GM19438 (cell line): ENCODE measurements at regions not wholly inside any gene's neighbourhood (a gene's known extent, or its start where the extent isn't known, plus 50 kb on each side); places are given as distances from the start of the nearest gene placed in this dataset.

Experiments
- ATAC-seq: cut with Tn5 transposase; IDR thresholded peaks from one replicate; pipeline ENCODE4 v1.9.1; 2021; ENCODE audit warnings: low read depth; ENCODE audit not compliant: unreplicated experiment

DNA sequence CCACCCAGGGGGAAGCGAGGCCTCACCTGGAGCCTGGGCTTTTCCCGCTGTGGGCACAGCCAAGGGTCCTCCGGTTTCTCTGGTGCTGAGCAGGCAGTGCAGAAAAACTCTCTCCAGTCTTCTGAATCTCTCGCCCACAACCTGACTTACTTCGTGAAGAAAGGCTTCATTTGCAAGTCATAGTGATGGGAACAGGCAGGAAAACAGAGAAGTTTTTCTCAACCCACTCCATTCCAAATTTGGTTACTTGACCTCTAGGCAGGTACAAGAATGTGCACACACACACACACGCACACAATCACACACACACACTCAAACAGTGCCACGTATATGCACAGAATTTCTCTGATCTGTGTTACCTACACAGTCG is 524.5 kb downstream of the CD83 start:
- ATAC-seq, result no peak

DNA sequence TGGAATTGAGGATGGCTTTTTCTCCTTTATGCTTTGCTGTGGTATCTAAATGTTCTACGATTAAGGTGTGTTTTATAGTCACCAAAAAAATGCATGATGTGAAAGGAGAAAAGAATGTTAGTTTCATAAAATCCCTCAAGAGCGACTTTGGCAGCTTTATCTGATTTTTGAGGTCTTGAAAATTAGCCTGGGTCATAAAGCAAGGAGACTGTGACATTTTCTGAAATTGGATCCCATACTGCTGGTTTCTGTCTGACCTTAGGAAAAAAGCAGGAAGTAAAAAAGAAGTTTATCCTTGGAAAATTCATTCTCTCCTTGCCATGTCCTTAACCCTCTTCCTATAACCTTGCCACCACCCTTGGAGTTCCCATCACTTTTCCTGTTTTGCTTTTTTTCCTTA is 525.3 kb downstream of the CD83 start:
- no peak for ATAC-seq

GRCh38 chr6:14644381-14644780 is 526.8 kb downstream of the CD83 start:
- no peak for ATAC-seq

GRCh38 chr6:14645221-14645620 is 527.6 kb downstream of the CD83 start:
- ATAC-seq, result no peak

GRCh38 chr6:14645841-14646240 is 528.3 kb downstream of the CD83 start:
- no peak for ATAC-seq

DNA sequence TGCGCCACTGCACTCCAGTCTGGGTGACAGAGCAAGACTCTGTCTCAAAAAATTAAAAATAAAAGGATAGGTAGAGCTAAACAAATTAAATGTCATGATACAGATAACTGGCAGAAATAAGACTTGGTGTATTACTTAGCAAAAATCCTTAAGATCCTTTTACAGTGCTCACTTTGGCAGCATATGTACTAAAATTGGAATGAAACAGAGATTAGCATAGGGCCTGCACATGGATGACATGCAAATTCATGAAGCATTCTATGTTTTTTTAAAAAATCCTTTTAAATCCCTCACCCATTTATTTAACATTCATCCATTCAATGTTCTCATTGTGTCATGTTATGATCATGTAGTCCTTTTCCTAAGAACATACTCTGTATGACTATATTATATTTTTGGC is 528.8 kb downstream of the CD83 start:
- no peak for ATAC-seq

- ATAC-seq, result no peak
These were observed 529.8 kb downstream of the CD83 start for GRCh38 chr6:14647357-14647756.

DNA sequence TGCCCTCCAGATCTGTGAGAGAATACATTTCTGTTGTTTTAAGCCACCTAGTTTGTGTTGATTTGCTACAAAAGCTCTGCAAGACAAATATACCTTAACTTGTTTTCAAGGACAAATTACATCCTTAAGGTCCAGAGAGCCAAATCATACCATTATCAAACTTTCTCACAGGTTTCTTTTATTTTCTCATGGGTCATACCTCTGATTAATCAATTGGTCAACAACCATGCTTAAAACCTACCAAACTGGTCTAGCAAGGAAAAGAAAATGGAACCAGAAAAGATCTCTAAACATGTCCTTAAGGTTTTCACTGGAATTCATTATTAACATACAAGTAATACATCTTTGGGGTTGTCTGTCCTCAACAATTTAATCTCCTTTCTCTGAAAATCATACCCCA is 535.0 kb downstream of the CD83 start:
- no peak for ATAC-seq

DNA sequence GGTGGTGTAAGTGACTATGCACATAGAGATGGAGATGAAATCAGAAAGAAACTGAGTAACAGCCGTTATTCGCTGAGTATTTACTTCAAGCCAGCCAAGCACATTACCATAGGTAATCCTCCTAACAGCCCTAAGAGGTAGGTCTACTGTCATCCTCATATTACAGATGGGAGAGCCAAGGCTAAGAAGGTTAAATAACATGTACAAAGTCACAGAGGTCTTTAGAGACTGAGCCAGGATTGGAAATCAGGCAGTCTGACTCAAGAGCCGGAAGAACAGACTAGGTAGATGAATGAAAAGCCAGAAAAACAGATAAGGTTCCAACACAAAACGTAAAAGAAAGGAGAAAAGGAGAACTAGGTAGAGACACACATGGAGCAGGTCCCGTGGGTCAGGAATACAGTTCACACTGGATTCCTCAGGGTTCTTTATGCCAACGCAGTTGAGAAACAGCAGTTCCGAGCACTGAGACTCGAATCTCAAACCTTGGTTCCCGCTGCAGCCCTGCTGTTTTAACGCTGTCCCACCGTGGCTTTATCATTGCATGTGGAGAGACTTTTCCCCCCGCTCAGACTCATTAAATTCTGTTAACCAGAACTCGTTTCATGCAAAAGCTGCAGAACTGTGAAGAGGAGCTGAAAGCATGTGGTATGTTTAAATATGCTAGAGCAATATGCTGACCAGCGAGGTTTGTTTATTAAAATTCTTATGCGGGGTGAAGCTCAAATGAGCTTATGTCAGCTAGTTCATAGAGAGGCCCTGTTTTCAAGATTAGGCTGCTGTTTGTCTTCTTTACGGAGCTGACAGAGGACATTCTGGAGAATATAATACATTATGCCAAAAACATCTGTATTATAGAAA is 537.9 kb downstream of the CD83 start:
- ATAC-seq, result no peak

- no peak for ATAC-seq
These were observed 538.5 kb downstream of the CD83 start for GRCh38 chr6:14656078-14656521.

GRCh38 chr6:14656649-14657048 is 539.1 kb downstream of the CD83 start:
- no peak for ATAC-seq

DNA sequence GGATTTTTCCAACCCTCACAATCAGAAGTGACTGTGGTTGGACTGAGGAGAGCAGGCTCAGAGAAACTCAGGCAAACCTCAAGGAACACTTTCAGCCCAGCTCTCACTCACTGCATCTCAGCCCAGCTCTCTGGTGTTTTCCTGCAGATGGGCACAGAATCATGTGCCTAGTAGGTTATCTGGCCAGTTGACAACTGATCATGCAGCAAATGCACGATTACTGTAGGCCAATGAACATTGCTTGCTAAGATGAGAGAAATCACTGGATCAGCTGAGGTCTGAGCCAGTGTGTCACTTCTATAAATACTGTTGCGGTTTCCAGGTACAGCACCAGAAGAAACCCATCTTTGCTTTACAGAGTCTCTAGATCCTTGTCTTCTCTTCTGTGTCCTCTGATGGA is 540.5 kb downstream of the CD83 start:
- ATAC-seq, result no peak

- ATAC-seq, result no peak
These were observed 541.5 kb downstream of the CD83 start for GRCh38 chr6:14658886-14659561.

GRCh38 chr6:14659841-14660240 is 542.3 kb downstream of the CD83 start:
- no peak for ATAC-seq

DNA sequence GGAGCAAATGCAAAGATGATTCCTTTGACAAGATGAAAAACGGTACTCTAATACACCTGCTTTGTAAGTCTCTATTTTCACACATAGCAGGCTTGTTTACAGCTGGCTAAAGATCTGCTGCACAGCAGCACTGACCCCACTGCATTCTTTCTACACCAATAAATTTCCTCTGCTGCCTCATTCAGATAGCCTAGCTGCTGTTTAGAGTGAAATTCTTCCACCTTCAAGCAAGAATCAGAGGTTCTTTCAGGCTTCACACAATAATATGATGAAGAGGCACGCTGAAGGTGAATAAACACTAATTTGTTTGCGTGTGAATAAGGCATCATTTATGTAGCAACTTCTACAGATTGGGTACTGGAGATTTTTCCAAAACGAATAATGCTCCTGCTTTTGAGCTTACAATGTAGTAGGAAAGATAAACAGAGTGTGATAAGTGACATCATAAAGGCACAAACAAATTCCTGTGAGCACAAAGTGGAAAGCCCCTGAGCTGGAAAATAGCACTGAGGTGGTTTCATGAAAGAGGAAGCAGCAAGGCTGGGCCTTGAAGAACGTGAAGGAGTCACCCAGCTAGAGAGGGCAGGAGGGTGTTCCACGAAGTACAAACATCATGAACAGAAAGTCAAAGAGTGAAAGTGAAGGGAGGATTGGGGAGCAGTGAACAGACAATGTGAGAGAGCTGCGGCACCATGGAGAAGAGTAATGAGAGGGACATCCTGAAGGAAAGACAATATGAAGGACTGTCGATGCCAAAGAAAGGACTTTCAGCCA is 543.4 kb downstream of the CD83 start:
- no peak for ATAC-seq

DNA sequence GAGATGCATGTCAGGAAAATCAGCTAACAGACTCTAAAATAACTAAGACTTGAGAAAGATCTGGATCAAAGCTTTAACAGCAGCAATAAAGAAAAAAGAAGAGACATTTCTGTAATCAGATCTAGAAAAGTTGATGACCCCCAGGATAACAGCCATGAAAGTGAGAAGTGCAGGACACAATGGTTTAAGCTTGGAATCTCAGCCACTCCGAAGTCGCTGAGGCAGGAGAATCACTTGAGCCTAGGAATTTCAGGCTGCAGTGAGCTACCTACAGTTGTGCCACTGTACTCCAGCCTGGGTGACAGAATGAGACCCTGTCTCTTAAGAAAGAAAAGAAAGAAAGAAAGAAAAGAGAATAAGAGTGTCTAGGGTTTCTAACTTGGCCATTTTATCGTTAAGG is 544.1 kb downstream of the CD83 start:
- ATAC-seq, result no peak

GRCh38 chr6:14664112-14664601 is 546.6 kb downstream of the CD83 start:
- ATAC-seq, result peak; percentile 62

DNA sequence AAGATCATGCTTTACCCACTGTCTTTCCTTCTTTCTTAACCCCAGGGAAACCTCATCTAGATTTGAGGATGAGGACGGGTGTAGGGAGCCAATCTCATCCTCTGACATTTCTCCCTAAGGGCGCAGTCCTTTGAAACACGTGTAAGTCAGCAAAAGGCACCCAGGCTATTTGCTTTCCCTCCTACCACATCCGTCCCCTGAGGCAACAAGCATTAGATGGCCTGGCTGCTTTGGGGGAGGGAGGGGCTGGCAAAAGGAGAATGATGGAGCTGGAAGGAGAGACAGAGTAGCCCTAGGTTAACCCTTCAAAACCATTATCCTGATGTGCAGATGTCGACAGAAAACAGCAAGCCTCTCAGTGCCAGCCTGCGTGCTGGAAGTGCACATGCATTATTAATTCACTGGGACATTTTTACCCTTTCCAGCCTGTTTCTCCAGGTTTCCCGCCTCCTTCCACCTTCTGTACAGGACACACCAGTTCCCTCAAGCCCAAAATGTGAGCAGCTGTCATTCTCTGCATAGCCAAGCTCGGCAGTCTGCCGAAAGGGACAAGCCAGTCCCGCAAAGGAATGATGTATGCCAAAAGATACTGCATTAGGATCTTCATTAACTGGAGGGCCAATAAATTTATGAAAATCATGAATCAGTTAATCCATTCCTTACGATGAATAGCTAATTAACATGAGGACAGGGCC is 547.2 kb downstream of the CD83 start:
- no peak for ATAC-seq

DNA sequence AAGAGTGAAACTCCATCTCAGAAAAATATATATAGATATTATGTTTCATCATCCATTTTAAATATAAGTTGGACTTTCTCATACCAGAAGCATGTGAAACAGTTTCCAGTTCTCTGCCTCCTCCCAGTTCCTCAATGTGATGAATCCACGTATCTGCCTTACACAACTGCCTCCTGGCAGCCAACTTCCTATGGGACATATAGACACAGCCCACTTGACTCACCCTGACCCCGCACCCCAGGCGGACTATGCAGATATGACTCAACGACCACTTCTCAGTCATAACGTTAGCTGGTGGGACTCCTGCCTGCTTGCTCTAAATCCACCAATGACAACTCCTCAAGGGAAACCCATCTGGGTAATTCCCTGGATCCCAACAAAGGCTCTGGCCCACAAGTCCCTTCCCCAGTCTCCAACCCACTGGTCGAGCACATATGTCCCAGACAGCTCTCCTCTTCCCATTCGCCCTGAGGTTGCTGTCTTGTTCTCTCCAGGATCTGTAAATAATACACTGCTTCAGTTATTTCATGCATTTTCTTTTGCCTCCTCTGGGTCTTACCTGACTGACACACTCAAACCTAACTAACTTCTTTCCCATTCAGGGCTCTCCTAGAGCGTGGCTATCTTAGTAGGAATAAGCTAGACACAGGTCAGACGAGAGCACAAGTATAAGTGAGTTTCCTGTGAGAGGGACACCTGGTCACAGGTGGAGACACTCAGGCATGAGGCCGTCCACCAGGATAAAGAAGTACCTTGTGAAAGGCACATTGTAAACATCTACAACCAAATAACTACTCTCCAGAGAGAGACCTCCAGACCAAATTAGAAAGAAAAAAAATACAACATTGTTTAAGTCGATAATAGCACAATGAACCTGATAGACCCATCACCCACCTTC is 548.5 kb downstream of the CD83 start:
- no peak for ATAC-seq

DNA sequence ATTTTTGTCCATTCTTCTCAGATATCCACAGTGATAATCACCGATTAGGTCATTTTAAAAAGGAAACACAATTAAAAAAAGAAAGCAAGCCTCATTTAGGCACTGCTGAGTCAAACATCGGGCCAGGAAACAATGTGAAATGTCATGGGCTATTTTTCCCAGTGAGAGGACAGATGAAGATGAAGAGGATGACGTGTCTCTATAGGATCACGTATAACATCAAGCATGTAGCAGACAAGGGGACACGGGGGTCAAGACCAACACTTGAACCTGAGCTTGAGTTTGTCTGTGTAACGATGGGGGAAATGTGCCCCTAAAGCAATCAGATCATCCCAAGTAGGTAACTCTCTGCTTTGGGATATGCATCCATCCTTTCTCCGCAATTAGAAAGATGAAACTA is 553.2 kb downstream of the CD83 start:
- ATAC-seq, result no peak
